ENCODE measurements at regions not wholly inside any gene's neighbourhood (a gene's known extent, or its start where the extent isn't known, plus 50 kb on each side); places are given as distances from the start of the nearest gene placed in this dataset.

DNA sequence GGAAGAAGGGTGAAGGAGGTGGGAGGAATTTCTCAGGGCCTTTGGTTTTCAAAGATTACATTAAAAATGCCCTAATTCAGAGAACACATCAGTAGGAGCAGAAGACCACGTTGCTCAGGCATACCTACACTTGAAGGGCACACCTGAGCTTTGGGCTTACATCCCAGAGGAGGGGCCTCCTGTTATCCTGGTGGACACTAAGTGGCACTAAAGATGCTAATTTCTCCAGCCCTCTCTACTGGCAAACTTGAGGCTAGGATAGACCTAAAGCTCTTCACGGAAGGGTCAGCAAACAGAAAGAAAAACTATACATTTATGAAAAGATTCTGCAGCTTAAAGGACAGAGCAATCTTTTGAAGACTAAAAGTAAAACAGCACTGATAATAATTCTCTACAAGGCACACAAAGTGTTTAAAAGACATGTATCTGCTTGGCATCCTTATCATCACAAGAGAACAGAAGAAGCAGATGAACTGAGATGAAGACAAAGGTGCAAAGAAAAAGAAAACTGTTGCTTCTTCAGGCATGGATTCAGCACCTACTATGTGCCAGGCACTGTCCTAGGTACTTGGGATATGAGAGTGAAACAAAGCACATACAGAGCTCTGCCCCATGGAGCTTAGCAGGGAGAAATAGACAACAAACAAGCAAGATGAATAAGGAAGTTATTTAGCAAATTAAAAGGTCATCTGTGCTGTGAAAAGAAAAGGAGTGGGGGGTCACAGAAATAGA is 137.5 kb downstream of the NUAK1 start:
- no peaks in the 10 kb centered on the region for H3K36me3 ChIP-seq (ENCODE audit: insufficient read depth, low read length)
- Mint-ChIP-seq H3K27ac (no peak overlapping the region), H3K27me3 (peaks cover 23% of the 10 kb centered on the region), H3K36me3 (ENCODE audit: low read depth) (no peaks in the 10 kb centered on the region), H3K4me3 (no peak overlapping the region), H3K4me1 (ENCODE audit: low read depth) (no peaks in the 10 kb centered on the region), H3K9me3 (no peaks in the 10 kb centered on the region)
- no peaks in the 10 kb centered on the region for H3K4me1 ChIP-seq (ENCODE audit: insufficient read depth, low read length)
- peaks cover 2 to 4% of the 10 kb centered on the region in 2 experiments for H3K27me3 ChIP-seq (ENCODE audit: control insufficient read depth in 1 of 2, insufficient read depth in 2 of 2, low read length in 2 of 2)
- POLR2A ChIA-PET = no interaction called here
- no peak overlapping the region for H3K4me3 ChIP-seq (ENCODE audit: low read length)
- intact Hi-C loops (cut with DNase I, micrococcal nuclease) = no loop called here
- no peak overlapping the region for H3K27ac ChIP-seq (ENCODE audit: low read depth in 1 of 2, low read length in 2 of 2)
- TF ChIP-seq, protein P1, sequence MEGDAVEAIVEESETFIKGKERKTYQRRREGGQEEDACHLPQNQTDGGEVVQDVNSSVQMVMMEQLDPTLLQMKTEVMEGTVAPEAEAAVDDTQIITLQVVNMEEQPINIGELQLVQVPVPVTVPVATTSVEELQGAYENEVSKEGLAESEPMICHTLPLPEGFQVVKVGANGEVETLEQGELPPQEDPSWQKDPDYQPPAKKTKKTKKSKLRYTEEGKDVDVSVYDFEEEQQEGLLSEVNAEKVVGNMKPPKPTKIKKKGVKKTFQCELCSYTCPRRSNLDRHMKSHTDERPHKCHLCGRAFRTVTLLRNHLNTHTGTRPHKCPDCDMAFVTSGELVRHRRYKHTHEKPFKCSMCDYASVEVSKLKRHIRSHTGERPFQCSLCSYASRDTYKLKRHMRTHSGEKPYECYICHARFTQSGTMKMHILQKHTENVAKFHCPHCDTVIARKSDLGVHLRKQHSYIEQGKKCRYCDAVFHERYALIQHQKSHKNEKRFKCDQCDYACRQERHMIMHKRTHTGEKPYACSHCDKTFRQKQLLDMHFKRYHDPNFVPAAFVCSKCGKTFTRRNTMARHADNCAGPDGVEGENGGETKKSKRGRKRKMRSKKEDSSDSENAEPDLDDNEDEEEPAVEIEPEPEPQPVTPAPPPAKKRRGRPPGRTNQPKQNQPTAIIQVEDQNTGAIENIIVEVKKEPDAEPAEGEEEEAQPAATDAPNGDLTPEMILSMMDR (IDR thresholded peaks at IDR 0.05) = no peak
- DNase-seq (no peak), ATAC-seq (ENCODE audit: poor library complexity) (no peak)
- CTCF ChIA-PET = no interaction called here
- no peaks in the 10 kb centered on the region for H3K9me3 ChIP-seq (ENCODE audit: control insufficient read depth in 1 of 2, insufficient read depth in 1 of 2, low read length in 2 of 2)

DNA sequence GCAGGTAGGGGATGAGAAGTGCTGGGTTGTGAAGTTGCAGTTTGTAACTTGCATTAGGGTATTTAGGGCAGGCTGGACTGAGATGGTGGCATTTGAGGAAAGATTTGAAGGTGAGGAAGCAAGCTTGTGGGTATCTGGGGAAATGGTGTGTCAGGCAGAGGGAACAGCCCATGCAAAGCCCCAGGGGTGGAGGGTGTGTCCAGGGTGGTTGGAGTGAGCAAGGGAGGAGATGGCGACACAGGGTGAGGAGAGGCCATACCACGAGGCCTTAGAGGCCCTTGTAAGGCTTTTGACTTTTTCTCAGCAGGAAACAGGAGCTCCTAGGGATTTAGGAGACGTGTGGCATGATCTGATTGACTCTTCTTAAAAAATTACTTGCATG is 136.9 kb downstream of the NUAK1 start:
- peaks cover 27% of the 10 kb centered on the region for H3K27me3 Mint-ChIP-seq
- no peak overlapping the region for H3K27ac Mint-ChIP-seq
- DNase-seq (no peak), ATAC-seq (ENCODE audit: poor library complexity) (no peak)
- H3K4me3 ChIP-seq (ENCODE audit: low read length) = no peak overlapping the region
- CTCF ChIA-PET = no interaction called here
- H3K9me3 ChIP-seq (ENCODE audit: control insufficient read depth in 1 of 2, insufficient read depth in 1 of 2, low read length in 2 of 2) = no peaks in the 10 kb centered on the region
- POLR2A ChIA-PET = no interaction called here
- intact Hi-C loops (cut with DNase I, micrococcal nuclease) = no loop called here
- no peak overlapping the region for H3K27ac ChIP-seq (ENCODE audit: low read depth in 1 of 2, low read length in 2 of 2)
- H3K4me3 Mint-ChIP-seq = no peak overlapping the region
- no peaks in the 10 kb centered on the region for H3K4me1 ChIP-seq (ENCODE audit: insufficient read depth, low read length)
- no peaks in the 10 kb centered on the region for H3K36me3 Mint-ChIP-seq (ENCODE audit: low read depth)
- H3K4me1 Mint-ChIP-seq (ENCODE audit: low read depth) = no peaks in the 10 kb centered on the region
- TF ChIP-seq, protein P1 (IDR thresholded peaks at IDR 0.05) = no peak
- peaks cover 2 to 4% of the 10 kb centered on the region in 2 experiments for H3K27me3 ChIP-seq (ENCODE audit: control insufficient read depth in 1 of 2, insufficient read depth in 2 of 2, low read length in 2 of 2)
- no peaks in the 10 kb centered on the region for H3K9me3 Mint-ChIP-seq
- no peaks in the 10 kb centered on the region for H3K36me3 ChIP-seq (ENCODE audit: insufficient read depth, low read length)

- H3K27me3 ChIP-seq (ENCODE audit: control insufficient read depth in 1 of 2, insufficient read depth in 2 of 2, low read length in 2 of 2) = peaks cover under 1 to 4% of the 10 kb centered on the region in 2 experiments
- Mint-ChIP-seq H3K27ac (no peak overlapping the region), H3K36me3 (ENCODE audit: low read depth) (no peaks in the 10 kb centered on the region), H3K9me3 (no peaks in the 10 kb centered on the region), H3K27me3 (peaks cover 30% of the 10 kb centered on the region), H3K4me1 (ENCODE audit: low read depth) (no peaks in the 10 kb centered on the region), H3K4me3 (no peak overlapping the region)
- no peaks in the 10 kb centered on the region for H3K36me3 ChIP-seq (ENCODE audit: insufficient read depth, low read length)
- CTCF ChIA-PET = no interaction called here
- no peak overlapping the region for H3K27ac ChIP-seq (ENCODE audit: low read depth in 1 of 2, low read length in 2 of 2)
- POLR2A ChIA-PET = no interaction called here
- H3K4me3 ChIP-seq (ENCODE audit: low read length) = no peak overlapping the region
- ATAC-seq (ENCODE audit: poor library complexity) (no peak), DNase-seq (no peak)
- TF ChIP-seq, protein P1 (IDR thresholded peaks at IDR 0.05) = no peak
- H3K4me1 ChIP-seq (ENCODE audit: insufficient read depth, low read length) = no peaks in the 10 kb centered on the region
- no peaks in the 10 kb centered on the region for H3K9me3 ChIP-seq (ENCODE audit: control insufficient read depth in 1 of 2, insufficient read depth in 1 of 2, low read length in 2 of 2)
- intact Hi-C loops (cut with DNase I, micrococcal nuclease) = no loop called here
Observed at GRCh38 chr12:106003297-106003696, 135.5 kb downstream of the NUAK1 start.

Data from CD4-positive, alpha-beta T cell (primary cell).